ENCODE measurements at regions not wholly inside any gene's neighbourhood (a gene's known extent, or its start where the extent isn't known, plus 50 kb on each side); places are given as distances from the start of the nearest gene placed in this dataset.

- no peak for TF ChIP-seq EZH2 (IDR thresholded peaks at IDR 0.05; ENCODE audit: insufficient read depth, poor library complexity, severe bottlenecking)
- TF ChIP-seq EZH2phosphoT487 (IDR thresholded peaks at IDR 0.05; ENCODE audit: insufficient read depth, low read depth): no peak
These were observed 217.0 kb upstream of the OBI1 start for GRCh38 chr13:78875792-78876580.
